ENCODE measurements at regions not wholly inside any gene's neighbourhood (a gene's known extent, or its start where the extent isn't known, plus 50 kb on each side); places are given as distances from the start of the nearest gene placed in this dataset.
"Not testable (repeated sequence)": the region's sequence is repeated elsewhere in the genome, so short reads cannot be mapped to it uniquely, and the experiment has no call there.

DNA sequence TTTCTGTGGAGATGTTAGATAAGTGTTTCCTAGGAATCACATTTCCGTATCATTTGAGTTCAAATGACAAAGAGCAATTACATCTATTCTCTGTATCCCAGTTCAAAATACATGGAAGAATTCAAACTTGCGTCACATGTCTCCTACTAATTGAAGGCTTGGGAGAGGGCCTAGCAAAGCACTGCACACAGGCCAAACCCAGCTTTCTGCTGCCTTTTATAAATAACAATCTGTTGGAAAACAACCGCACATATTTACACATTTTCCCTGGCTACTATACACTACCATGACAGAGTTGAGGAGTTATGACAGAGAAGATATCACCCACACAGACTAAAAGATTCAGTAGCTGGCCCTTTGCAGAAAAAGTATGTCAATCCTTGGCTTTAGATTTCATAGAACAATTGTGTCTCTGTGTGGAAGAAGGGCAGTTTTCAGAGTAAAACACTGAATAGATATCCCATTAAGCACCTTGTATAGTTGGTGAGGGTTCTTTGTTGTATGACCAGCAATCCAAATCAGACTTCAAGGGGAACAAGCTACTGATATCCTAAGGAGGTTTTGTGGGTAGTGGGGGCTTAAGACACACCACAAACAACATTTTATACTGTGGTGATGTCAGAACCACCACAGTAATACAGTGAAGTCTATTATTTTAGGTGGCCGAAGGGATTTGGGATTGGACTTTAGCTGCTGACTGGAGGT is 861.3 kb downstream of the CCDC85A start:
- no peaks in the 10 kb centered on the region for H3K4me1 Mint-ChIP-seq (ENCODE audit: low read depth)
- peaks cover 14% of the 10 kb centered on the region for H3K9me3 Mint-ChIP-seq
- H3K36me3 Mint-ChIP-seq (ENCODE audit: low read depth), result no peaks in the 10 kb centered on the region
- intact Hi-C loops (cut with micrococcal nuclease), result no loop called here
- no peak for DNase-seq (ENCODE audit: low spot score)
- no peak overlapping the region for H3K4me3 Mint-ChIP-seq
- H3K27me3 Mint-ChIP-seq (ENCODE audit: insufficient read depth), result no peaks in the 10 kb centered on the region
- no peak overlapping the region for H3K27ac Mint-ChIP-seq

DNA sequence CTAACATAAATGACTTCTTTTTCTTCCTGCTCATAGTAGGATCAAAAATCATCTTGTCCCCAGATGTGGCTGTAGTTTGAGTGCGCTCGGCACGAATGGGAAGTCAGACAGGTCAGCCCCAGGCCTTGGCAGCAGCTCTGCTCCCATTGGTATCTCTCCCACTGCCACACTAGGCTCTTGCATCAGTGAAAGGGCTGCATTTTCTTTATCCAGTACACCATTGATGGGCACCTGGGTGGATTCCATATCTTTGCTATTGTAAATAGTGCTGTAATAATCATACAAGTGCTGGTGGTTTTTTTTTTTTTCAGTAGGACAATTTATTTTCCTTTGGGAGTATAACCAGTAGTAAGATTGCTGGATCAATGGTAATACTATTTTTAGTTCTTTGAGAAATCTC is 865.5 kb downstream of the CCDC85A start:
- H3K27ac Mint-ChIP-seq, result no peak overlapping the region
- no peak for DNase-seq (ENCODE audit: low spot score)
- no peak overlapping the region for H3K4me3 Mint-ChIP-seq
- no peaks in the 10 kb centered on the region for H3K9me3 Mint-ChIP-seq
- no peaks in the 10 kb centered on the region for H3K4me1 Mint-ChIP-seq (ENCODE audit: low read depth)
- intact Hi-C loops (cut with micrococcal nuclease), result no loop called here
- no peaks in the 10 kb centered on the region for H3K27me3 Mint-ChIP-seq (ENCODE audit: insufficient read depth)
- no peaks in the 10 kb centered on the region for H3K36me3 Mint-ChIP-seq (ENCODE audit: low read depth)

DNA sequence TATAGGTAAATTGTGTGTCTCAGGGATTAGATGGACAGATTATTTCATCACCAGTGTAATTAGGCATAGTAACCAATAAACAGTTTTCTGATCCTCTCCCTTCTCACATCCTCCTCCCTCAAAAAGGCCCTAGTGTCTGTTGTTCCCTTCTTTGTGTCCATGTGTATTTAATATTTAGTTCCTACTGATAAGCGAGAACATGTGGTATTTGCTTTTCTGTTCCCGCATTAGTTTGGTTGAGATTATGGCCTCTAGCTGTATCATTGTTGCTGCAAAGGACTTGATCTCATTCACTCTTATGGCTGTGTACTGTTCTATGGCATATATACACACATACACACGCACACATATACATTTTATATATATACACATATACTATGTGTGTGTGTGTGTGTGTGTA is 866.2 kb downstream of the CCDC85A start:
- DNase-seq (ENCODE audit: low spot score), result no peak
- H3K27ac Mint-ChIP-seq, result no peak overlapping the region
- H3K4me3 Mint-ChIP-seq, result no peak overlapping the region
- no peaks in the 10 kb centered on the region for H3K27me3 Mint-ChIP-seq (ENCODE audit: insufficient read depth)
- H3K36me3 Mint-ChIP-seq (ENCODE audit: low read depth), result no peaks in the 10 kb centered on the region
- intact Hi-C loops (cut with micrococcal nuclease), result no loop called here
- H3K9me3 Mint-ChIP-seq, result no peaks in the 10 kb centered on the region
- no peaks in the 10 kb centered on the region for H3K4me1 Mint-ChIP-seq (ENCODE audit: low read depth)

DNA sequence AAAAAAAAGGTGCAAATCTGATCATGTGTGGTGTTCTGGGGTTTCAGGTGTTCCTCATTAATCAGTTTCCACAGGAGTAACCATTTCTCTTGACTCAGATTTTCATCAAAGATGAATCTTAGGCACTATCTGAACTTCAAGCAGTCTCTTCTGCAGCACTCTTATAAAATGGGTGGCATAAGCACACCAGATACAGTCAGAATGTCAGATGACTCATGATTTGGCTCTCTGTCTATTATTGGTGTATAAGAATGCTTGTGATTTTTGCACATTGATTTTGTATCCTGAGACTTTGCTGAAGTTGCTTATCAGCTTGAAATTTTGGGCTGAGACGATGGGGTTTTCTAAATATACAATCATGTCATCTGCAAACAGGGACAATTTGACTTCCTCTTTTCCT is 882.5 kb downstream of the CCDC85A start:
- H3K27ac Mint-ChIP-seq; H3K27me3 Mint-ChIP-seq (ENCODE audit: insufficient read depth); H3K4me1 Mint-ChIP-seq (ENCODE audit: low read depth); H3K36me3 Mint-ChIP-seq (ENCODE audit: low read depth); intact Hi-C loops (cut with micrococcal nuclease); DNase-seq (ENCODE audit: low spot score); H3K4me3 Mint-ChIP-seq: not testable (repeated sequence)
- peaks cover 11% of the 10 kb centered on the region for H3K9me3 Mint-ChIP-seq

DNA sequence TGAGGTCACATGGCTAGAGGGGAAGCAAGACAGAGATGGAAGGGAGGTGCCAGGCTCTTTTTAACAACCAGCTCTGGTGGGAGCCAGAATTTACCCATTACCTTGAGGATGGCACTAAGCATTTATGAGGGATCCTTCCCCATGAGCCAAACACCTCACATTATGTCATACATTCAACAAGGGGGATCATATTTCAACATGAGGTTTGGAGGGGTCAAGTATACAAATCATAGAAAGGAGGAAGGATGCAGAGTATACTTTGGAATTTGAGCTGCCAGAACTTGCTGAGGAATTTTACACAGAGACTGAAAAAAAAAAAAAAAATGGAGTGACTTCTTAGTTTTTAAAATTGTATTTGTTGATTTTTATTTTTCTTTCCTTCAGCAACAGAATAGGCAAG is 891.4 kb downstream of the CCDC85A start:
- no peaks in the 10 kb centered on the region for H3K27me3 Mint-ChIP-seq (ENCODE audit: insufficient read depth)
- H3K36me3 Mint-ChIP-seq (ENCODE audit: low read depth), result no peaks in the 10 kb centered on the region
- H3K9me3 Mint-ChIP-seq, result no peaks in the 10 kb centered on the region
- H3K4me1 Mint-ChIP-seq (ENCODE audit: low read depth), result no peaks in the 10 kb centered on the region
- H3K27ac Mint-ChIP-seq, result no peak overlapping the region
- DNase-seq (ENCODE audit: low spot score), result no peak
- intact Hi-C loops (cut with micrococcal nuclease), result no loop called here
- no peak overlapping the region for H3K4me3 Mint-ChIP-seq

DNA sequence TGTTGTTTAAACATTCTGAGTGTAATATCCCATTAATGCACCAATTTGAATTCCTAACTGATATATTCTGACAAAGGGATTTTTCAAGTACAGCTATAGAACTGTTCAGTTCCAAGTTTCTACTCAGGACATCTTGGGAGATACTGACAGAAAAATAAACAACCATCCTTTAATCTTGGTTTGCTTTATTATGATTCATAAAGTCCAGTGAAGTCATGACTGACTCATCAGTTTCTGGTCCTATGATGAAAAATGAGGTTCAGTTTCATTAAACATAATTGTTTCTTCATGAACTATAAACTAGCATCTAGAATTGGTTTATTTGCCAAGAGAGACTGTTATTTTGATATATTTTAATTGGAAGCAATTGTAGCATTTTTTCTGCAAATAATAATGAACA is 896.2 kb downstream of the CCDC85A start:
- Mint-ChIP-seq H3K9me3 (peaks cover 11% of the 10 kb centered on the region), H3K27ac (no peak overlapping the region)
- intact Hi-C loops (cut with micrococcal nuclease), result no loop called here

DNA sequence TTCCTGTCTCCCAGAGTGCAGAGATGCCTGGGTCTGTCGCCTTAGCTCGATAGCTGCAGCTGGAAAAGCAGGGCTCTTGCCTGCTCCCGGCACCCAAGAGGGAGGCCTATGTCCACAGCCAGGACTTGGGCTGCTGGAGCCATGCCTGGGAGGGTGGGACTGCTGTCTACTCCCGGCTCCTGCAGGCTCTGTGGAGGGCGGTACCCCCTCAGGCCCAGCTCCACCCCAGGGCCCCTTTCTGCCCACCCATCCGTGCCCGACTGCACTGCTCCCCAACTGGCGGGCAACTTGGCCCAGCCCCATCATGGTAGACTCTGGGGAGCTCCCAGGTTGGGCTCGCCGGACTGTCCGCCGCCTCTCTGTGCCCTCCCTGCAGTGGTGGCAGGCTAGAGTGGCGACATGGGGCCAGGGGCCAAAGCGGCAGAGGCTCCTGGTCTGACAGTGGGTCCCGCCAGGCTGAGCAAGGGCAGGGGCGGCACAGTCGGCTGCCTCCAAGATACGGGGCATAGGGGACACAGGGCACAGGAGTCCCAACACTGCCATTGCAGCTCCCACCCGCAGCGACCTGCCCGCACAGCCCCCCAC is 901.0 kb downstream of the CCDC85A start:
- intact Hi-C loops (cut with micrococcal nuclease), result no loop called here
- Mint-ChIP-seq H3K4me1 (ENCODE audit: low read depth) (no peaks in the 10 kb centered on the region), H3K27me3 (ENCODE audit: insufficient read depth) (no peaks in the 10 kb centered on the region), H3K27ac (no peak overlapping the region), H3K9me3 (peaks cover 18% of the 10 kb centered on the region), H3K36me3 (ENCODE audit: low read depth) (no peaks in the 10 kb centered on the region), H3K4me3 (no peak overlapping the region)
- DNase-seq (ENCODE audit: low spot score), result no peak

More for the DNA sequence above, 896.2 kb downstream of the CCDC85A start:
- no peaks in the 10 kb centered on the region for H3K4me1 Mint-ChIP-seq (ENCODE audit: low read depth)
- H3K4me3 Mint-ChIP-seq, result no peak overlapping the region
- H3K36me3 Mint-ChIP-seq (ENCODE audit: low read depth), result no peaks in the 10 kb centered on the region
- no peaks in the 10 kb centered on the region for H3K27me3 Mint-ChIP-seq (ENCODE audit: insufficient read depth)
- DNase-seq (ENCODE audit: low spot score), result no peak

DNA sequence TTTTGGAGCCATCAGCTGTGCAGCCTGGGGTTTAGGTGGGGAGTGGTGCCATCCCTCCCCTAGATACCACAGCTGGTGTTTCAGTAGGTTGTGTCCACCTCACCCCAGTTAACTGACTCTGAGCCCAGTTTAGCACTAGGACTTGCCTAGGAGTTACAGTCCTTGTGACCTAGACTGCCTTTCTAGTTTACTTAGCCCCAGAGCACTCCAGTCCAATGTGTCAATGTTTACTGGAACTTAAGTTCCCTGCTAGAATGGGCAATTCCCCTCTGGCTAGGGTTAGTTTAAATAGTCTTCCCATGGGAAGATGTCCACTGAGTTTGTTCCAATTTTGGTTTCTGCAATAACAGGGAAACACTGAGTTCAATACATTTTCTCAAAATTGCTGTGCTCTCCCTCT is 909.2 kb downstream of the CCDC85A start:
- H3K4me1 Mint-ChIP-seq (ENCODE audit: low read depth), result no peaks in the 10 kb centered on the region
- intact Hi-C loops (cut with micrococcal nuclease), result no loop called here
- no peak for DNase-seq (ENCODE audit: low spot score)
- no peaks in the 10 kb centered on the region for H3K27me3 Mint-ChIP-seq (ENCODE audit: insufficient read depth)
- H3K36me3 Mint-ChIP-seq (ENCODE audit: low read depth), result no peaks in the 10 kb centered on the region
- H3K4me3 Mint-ChIP-seq, result no peak overlapping the region
- no peak overlapping the region for H3K27ac Mint-ChIP-seq
- peaks cover 12% of the 10 kb centered on the region for H3K9me3 Mint-ChIP-seq

DNA sequence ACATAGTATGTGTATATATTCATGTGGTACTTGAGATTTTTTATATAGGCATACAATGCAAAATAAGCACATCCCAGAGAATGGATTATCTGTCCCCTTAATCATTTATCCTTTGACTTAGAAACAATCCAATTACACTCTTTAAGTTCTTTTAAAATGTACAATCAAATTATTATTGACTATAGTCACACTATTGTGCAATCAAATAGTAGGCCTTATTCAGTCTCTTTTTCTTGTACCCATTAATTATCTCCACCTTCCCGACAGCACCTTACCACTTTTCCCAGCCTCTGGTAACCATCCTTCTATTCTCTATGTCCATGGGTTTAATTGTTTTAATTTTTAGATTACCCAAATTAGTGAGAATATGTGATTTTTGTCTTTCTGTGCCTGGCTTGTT is 914.1 kb downstream of the CCDC85A start:
- Mint-ChIP-seq H3K4me3 (no peak overlapping the region), H3K27me3 (ENCODE audit: insufficient read depth) (no peaks in the 10 kb centered on the region), H3K27ac (no peak overlapping the region), H3K4me1 (ENCODE audit: low read depth) (no peaks in the 10 kb centered on the region), H3K36me3 (ENCODE audit: low read depth) (no peaks in the 10 kb centered on the region), H3K9me3 (peaks cover 23% of the 10 kb centered on the region)
- intact Hi-C loops (cut with micrococcal nuclease), result no loop called here
- no peak for DNase-seq (ENCODE audit: low spot score)

DNA sequence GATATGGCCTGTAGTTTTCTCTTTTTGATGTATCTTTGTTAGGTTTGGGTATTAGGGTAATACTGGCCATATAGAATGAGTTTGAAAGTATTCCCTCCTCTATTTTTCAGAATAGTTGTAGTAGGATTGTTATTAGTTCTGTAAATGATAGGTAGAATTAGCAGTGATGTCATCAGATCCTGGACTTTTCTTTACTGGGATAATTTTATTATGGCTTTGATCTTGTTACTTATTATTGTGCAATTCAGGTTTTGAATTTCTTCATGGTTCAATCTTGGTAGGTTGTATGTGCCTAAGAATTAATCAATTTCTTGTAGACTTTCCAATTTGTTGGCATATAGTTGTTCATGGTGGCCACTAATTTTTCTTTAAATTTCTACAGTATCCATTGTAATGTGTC is 916.6 kb downstream of the CCDC85A start:
- intact Hi-C loops (cut with micrococcal nuclease), result no loop called here
- Mint-ChIP-seq H3K4me3 (no peak overlapping the region), H3K27ac (no peak overlapping the region), H3K27me3 (ENCODE audit: insufficient read depth) (no peaks in the 10 kb centered on the region), H3K36me3 (ENCODE audit: low read depth) (no peaks in the 10 kb centered on the region), H3K9me3 (peaks cover 19% of the 10 kb centered on the region), H3K4me1 (ENCODE audit: low read depth) (no peaks in the 10 kb centered on the region)
- DNase-seq (ENCODE audit: low spot score), result no peak

DNA sequence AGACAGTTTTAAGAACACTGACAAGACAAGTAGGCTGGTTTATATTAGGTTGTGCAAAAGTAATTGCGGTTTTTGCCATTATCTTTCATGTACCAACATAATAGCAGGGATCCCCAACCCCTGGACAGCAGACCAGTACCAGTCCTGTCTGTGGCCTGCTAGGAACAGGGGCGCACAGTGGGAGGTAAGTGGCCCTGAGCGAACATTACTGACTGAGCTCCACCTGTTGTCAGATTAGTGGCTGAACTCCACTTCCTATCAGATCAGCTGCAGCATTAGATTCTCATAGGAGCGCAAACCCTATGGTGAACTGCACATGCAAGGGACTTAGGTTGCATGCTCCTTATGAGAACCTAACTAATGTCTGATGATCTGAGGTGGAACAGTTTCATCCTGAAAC is 921.9 kb downstream of the CCDC85A start:
- Mint-ChIP-seq H3K9me3 (peaks cover 11% of the 10 kb centered on the region), H3K27me3 (ENCODE audit: insufficient read depth) (no peaks in the 10 kb centered on the region), H3K36me3 (ENCODE audit: low read depth) (no peaks in the 10 kb centered on the region), H3K4me1 (ENCODE audit: low read depth) (no peaks in the 10 kb centered on the region), H3K27ac (no peak overlapping the region), H3K4me3 (no peak overlapping the region)
- no peak for DNase-seq (ENCODE audit: low spot score)
- intact Hi-C loops (cut with micrococcal nuclease), result no loop called here

DNA sequence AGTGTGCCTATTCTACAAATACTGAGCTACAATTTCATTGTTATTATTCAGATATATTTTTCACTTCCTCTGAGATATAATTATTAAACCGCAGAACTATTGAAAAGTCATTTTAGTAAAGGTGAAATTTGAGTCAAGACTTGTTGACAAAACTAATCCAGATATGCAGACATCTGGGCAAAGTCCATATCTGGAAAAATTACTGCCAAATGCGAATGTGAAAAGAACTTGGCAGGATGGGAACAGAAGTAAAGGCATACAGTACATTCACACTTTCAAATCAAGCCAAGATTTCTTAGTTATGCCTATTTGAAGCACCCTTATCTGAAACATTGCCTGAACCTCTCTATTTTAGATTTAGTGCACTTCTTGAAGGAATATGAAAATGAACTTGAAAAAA is 923.6 kb downstream of the CCDC85A start:
- no peaks in the 10 kb centered on the region for H3K4me1 Mint-ChIP-seq (ENCODE audit: low read depth)

DNA sequence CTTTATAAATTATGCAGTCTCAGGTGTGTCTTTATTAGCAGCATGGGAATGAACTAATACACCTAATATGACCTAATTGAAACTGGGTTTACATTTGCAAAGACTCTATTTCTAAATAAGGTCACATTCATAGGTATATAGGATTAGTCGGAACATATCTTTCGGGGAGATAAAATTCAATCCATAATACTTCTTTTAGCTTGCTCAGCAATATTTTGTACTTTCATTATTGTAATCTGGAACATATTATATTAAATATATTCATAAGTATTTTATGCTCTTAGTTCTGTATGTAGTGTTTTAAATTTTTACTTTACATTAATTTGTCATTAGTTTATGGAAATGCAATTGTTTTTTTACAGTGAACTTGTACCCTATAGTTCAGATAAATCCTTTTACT is 927.7 kb downstream of the CCDC85A start:
- Mint-ChIP-seq H3K4me1 (ENCODE audit: low read depth) (no peaks in the 10 kb centered on the region), H3K9me3 (peaks cover 6% of the 10 kb centered on the region), H3K4me3 (no peak overlapping the region), H3K27ac (no peak overlapping the region), H3K36me3 (ENCODE audit: low read depth) (no peaks in the 10 kb centered on the region), H3K27me3 (ENCODE audit: insufficient read depth) (no peaks in the 10 kb centered on the region)
- intact Hi-C loops (cut with micrococcal nuclease), result no loop called here
- DNase-seq (ENCODE audit: low spot score), result no peak

More for the DNA sequence above, 923.6 kb downstream of the CCDC85A start:
- no peak for DNase-seq (ENCODE audit: low spot score)
- Mint-ChIP-seq H3K27ac (no peak overlapping the region), H3K36me3 (ENCODE audit: low read depth) (no peaks in the 10 kb centered on the region), H3K4me3 (no peak overlapping the region), H3K9me3 (peaks cover 6% of the 10 kb centered on the region), H3K27me3 (ENCODE audit: insufficient read depth) (no peaks in the 10 kb centered on the region)
- intact Hi-C loops (cut with micrococcal nuclease), result no loop called here

DNA sequence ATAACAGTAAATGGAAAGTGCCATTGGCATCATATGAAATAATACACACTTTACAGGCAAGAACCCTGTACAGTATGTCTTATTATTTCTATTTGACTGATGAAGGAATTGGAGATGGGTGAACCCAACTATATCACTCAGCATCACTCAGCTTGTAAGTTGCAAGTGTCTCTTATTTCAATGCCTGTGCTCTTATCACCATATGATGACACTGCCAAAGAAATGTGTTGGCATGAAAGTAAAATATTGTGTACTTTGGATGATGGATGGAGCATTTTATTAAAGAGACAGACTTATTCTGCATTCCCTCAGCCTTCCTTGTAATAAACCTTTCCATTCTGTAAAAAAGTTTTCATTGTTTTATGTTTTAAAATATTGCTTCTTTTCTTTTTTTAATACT is 927.5 kb upstream of the VRK2 start:
- intact Hi-C loops (cut with micrococcal nuclease), result no loop called here
- Mint-ChIP-seq H3K27ac (no peak overlapping the region), H3K4me1 (ENCODE audit: low read depth) (no peaks in the 10 kb centered on the region), H3K27me3 (ENCODE audit: insufficient read depth) (no peaks in the 10 kb centered on the region), H3K4me3 (no peak overlapping the region), H3K9me3 (no peaks in the 10 kb centered on the region), H3K36me3 (ENCODE audit: low read depth) (no peaks in the 10 kb centered on the region)
- DNase-seq (ENCODE audit: low spot score), result no peak

Data from activated T-helper 1 cell treated with anti-CD3 and anti-CD28 coated beads, Interleukin-12 subunit alpha, Interleukin-12 subunit beta, Interleukin-2, Interleukin-4 antibody, amounts not matched to agents 30 ng/mL and 10 ng/mL and 1 ng/mL, durations not matched to agents 14 hours and 24 hours and 36 hours (primary cell).